Panc1 (cell line): ENCODE measurements at regions not wholly inside any gene's neighbourhood (a gene's known extent, or its start where the extent isn't known, plus 50 kb on each side); places are given as distances from the start of the nearest gene placed in this dataset.

Experiments used
- ATAC-seq: fragments of 200-7000 bp; cut with Tn5 transposase; 2 replicates; pipeline ENCODE4 v1.9.1; 2020; ENCODE audit warnings: mild to moderate bottlenecking, moderate library complexity
- BruUV-seq: library from RNA; stranded (reverse); fragments of 400-500 nt; replicated peaks from 2 replicates; lab custom pipeline; 2021; lab: Mats Ljungman, UMichigan
- CTCF ChIA-PET: fragments of 300-600 bp; sonication (Branson Sonifier 250); formaldehyde crosslinking; loops from one replicate; lab custom pipeline; 2022; ENCODE audit warnings: antibody characterized with exemption; lab: Charles Lee
- POLR2A ChIA-PET: fragments of 300-600 bp; sonication (Branson Sonifier 250); formaldehyde crosslinking; loops from one replicate; lab custom pipeline; 2022; ENCODE audit warnings: antibody characterized with exemption; lab: Charles Lee
- DNase-seq: peaks from one replicate; pipeline ENCODE4 v3.0.0-alpha.2; 2010; ENCODE audit warnings: low read depth, low spot score
- H3K27ac ChIP-seq: 2 replicates; pipeline ENCODE4 v1.5.1; 2011; ENCODE audit warnings: mild to moderate bottlenecking, low read length, inconsistent platforms
- H3K27me3 ChIP-seq: fragments of 200-500 bp; sonication (Bioruptor generic); 2 replicates; pipeline ENCODE4 v1.6.0; 2014; ENCODE audit warnings: low read length, inconsistent platforms; ENCODE audit not compliant: control insufficient read depth, insufficient read depth
- H3K36me3 ChIP-seq: fragments of 200-500 bp; sonication (Bioruptor generic); 2 replicates; pipeline ENCODE4 v1.5.1; 2014; ENCODE audit warnings: inconsistent platforms, mild to moderate bottlenecking, low read length, moderate library complexity; ENCODE audit not compliant: control insufficient read depth, insufficient read depth
- H3K4me1 ChIP-seq: 2 replicates; pipeline ENCODE4 v1.5.1; 2011; ENCODE audit warnings: inconsistent platforms, mild to moderate bottlenecking, low read length, moderate library complexity; ENCODE audit not compliant: control insufficient read depth, insufficient read depth
- H3K4me3 ChIP-seq, 2 experiments: 2 replicates each; pipeline ENCODE4 v1.5.1; 2011 to 2012; ENCODE audit warnings: low read depth in 2 of 2, low read length in 2 of 2, mild to moderate bottlenecking in 2 of 2, inconsistent platforms in 1 of 2, moderate library complexity in 1 of 2
- H3K9me3 ChIP-seq: fragments of 200-500 bp; sonication (Bioruptor generic); 2 replicates; pipeline ENCODE4 v1.5.1; 2014; ENCODE audit warnings: low read depth, mild to moderate bottlenecking, inconsistent platforms, low read length, moderate library complexity; ENCODE audit not compliant: control insufficient read depth, insufficient read depth
- CTCF ChIP-seq: fragments of 450-650 bp; IDR thresholded peaks from 2 replicates; pipeline ENCODE4 v1.5.1; 2017; ENCODE audit warnings: mild to moderate bottlenecking
- POLR2AphosphoS5 ChIP-seq: IDR thresholded peaks from 2 replicates; pipeline ENCODE4 v1.6.1; 2012; ENCODE audit warnings: mild to moderate bottlenecking, low read depth, low read length, moderate library complexity
- REST ChIP-seq, 2 experiments: IDR thresholded peaks; 2 replicates each; pipeline ENCODE4 v1.6.1; 2011 to 2012; ENCODE audit warnings: low read depth in 2 of 2, control low read depth in 1 of 2, low read length in 1 of 2, mild to moderate bottlenecking in 1 of 2, moderate library complexity in 1 of 2; ENCODE audit not compliant: insufficient read depth in 1 of 2
- SIN3A ChIP-seq: IDR thresholded peaks from 2 replicates; pipeline ENCODE4 v1.6.1; 2012; ENCODE audit warnings: low read depth, mild to moderate bottlenecking, low read length, moderate library complexity, borderline replicate concordance; ENCODE audit not compliant: insufficient read depth
- TCF7L2 ChIP-seq: IDR thresholded peaks from 2 replicates; pipeline ENCODE4 v1.6.1; 2011; ENCODE audit warnings: mild to moderate bottlenecking, low read depth, low read length, inconsistent platforms
- in situ Hi-C: cut with HindIII; loops from 2 replicates; pipeline ENCODE4 v1.10.0; 2016; ENCODE audit warnings: low sequenced_read_pairs, low pct_unique_long_range_greater_than_20kb
- intact Hi-C: fragments of 100-400 bp; cut with micrococcal nuclease; formaldehyde crosslinking; loops from one replicate; pipeline ENCODE4 v1.10.0; 2022; ENCODE audit not compliant: unreplicated experiment

- DNase-seq = no peak
Measured at GRCh38 chr6:147906361-147906760, 397.9 kb downstream of the SAMD5 start.

GRCh38 chr6:147909640-147910039 is 401.1 kb downstream of the SAMD5 start:
- intact Hi-C loops (no loop called here), in situ Hi-C loops (no loop called here)
- TF ChIP-seq POLR2AphosphoS5 = no peak
- no peak for TF ChIP-seq SIN3A
- TF ChIP-seq CTCF = no peak
- no peak for TF ChIP-seq REST (IDR thresholded peaks at IDR 0.05; ENCODE audit: insufficient read depth in 1 of 2, low read depth in 2 of 2, low read length in 1 of 2)
- TF ChIP-seq TCF7L2 = no peak
- BruUV-seq = no TSS peak
- DNase-seq (no peak), ATAC-seq (no peak)
- Histone ChIP-seq H3K4me1 (no peaks in the 10 kb centered on the region), H3K27me3 (no peaks in the 10 kb centered on the region), H3K4me3 (no peak overlapping the region), H3K9me3 (no peaks in the 10 kb centered on the region), H3K27ac (no peak overlapping the region), H3K36me3 (no peaks in the 10 kb centered on the region)
- POLR2A ChIA-PET = no interaction called here
- CTCF ChIA-PET = no interaction called here

More at GRCh38 chr6:147906361-147906760, 397.9 kb downstream of the SAMD5 start:
- no peak for TF ChIP-seq SIN3A
- no peak for TF ChIP-seq POLR2AphosphoS5
- no peak for TF ChIP-seq TCF7L2
- no peak for TF ChIP-seq CTCF
- TF ChIP-seq REST (IDR thresholded peaks at IDR 0.05; ENCODE audit: insufficient read depth in 1 of 2, low read depth in 2 of 2, low read length in 1 of 2) = no peak
- no peaks in the 10 kb centered on the region for H3K36me3 ChIP-seq
- no TSS peak for BruUV-seq
- ChIA-PET POLR2A (no interaction called here), CTCF (no interaction called here)
- in situ Hi-C loops (no loop called here), intact Hi-C loops (no loop called here)
- H3K27ac ChIP-seq = no peak overlapping the region
- no peaks in the 10 kb centered on the region for H3K27me3 ChIP-seq
- H3K9me3 ChIP-seq = no peaks in the 10 kb centered on the region
- no peak for ATAC-seq
- no peak overlapping the region for H3K4me3 ChIP-seq
- H3K4me1 ChIP-seq = no peaks in the 10 kb centered on the region
